Stimulated activated memory B cell treated with anti-CD40 and anti-IgM and Interleukin-4, amounts not matched to agents 10 μg/mL and 1 μg/mL and 100 μg/mL, for 72 hours (primary cell): ENCODE measurements at regions not wholly inside any gene's neighbourhood (a gene's known extent, or its start where the extent isn't known, plus 50 kb on each side); places are given as distances from the start of the nearest gene placed in this dataset.
A peak's percentile ranks its signal among the peaks of the same experiment; 100 is the strongest.

Source experiments
- ATAC-seq: fragments of 150-1000 bp; cut with Tn5 transposase; 2 replicates; pipeline ENCODE4 v1.10.0; 2021
- H3K27ac Mint-ChIP-seq: one replicate; pipeline ENCODE4 v1.8.0; 2022; ENCODE audit warnings: mild to moderate bottlenecking, mixed read lengths
- H3K27me3 Mint-ChIP-seq: one replicate; pipeline ENCODE4 v1.8.0; 2022; ENCODE audit warnings: mixed read lengths
- H3K36me3 Mint-ChIP-seq: one replicate; pipeline ENCODE4 v1.8.0; 2022; ENCODE audit warnings: mixed read lengths
- H3K4me1 Mint-ChIP-seq: one replicate; pipeline ENCODE4 v1.8.0; 2022; ENCODE audit warnings: mixed read lengths
- H3K4me3 Mint-ChIP-seq: one replicate; pipeline ENCODE4 v1.8.0; 2022; ENCODE audit warnings: mild to moderate bottlenecking, moderate library complexity, mixed read lengths
- H3K9me3 Mint-ChIP-seq: one replicate; pipeline ENCODE4 v1.8.0; 2022; ENCODE audit warnings: mixed read lengths

DNA sequence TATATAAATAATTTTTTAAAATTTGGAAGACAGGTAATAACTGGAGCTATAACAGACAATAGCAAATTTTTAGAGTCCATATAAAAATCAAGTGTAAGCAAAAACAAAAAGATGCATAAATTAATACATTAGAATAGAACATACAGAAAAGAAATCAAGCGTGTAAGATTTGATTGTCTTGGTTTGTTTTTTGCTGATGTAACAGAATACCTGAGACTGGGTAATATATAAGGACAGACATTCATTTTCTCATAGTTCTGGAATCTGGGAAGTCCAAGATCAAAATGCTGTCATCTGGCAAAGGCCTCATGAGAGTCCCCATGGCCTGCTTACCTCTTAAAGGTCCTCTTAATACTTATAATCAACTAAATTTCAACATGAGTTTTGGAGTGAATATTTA, 1010.1 kb downstream of the CDH18 start:
- peaks cover under 1% of the 10 kb centered on the region for H3K9me3 Mint-ChIP-seq
- ATAC-seq, result no peak
- no peaks in the 10 kb centered on the region for H3K4me1 Mint-ChIP-seq
- no peak overlapping the region for H3K4me3 Mint-ChIP-seq
- no peaks in the 10 kb centered on the region for H3K36me3 Mint-ChIP-seq
- H3K27ac Mint-ChIP-seq, result no peak overlapping the region
- H3K27me3 Mint-ChIP-seq, result no peaks in the 10 kb centered on the region

- H3K27ac Mint-ChIP-seq, result no peak overlapping the region
- no peaks in the 10 kb centered on the region for H3K36me3 Mint-ChIP-seq
- H3K4me3 Mint-ChIP-seq, result no peak overlapping the region
- no peaks in the 10 kb centered on the region for H3K27me3 Mint-ChIP-seq
- no peaks in the 10 kb centered on the region for H3K4me1 Mint-ChIP-seq
- no peak for ATAC-seq
- H3K9me3 Mint-ChIP-seq, result peaks cover 3% of the 10 kb centered on the region
Measured at GRCh38 chr5:18984559-18985080, 1003.4 kb downstream of the CDH18 start.

GRCh38 chr5:18985171-18985758, 1002.7 kb downstream of the CDH18 start:
- H3K4me3 Mint-ChIP-seq, result no peak overlapping the region
- no peaks in the 10 kb centered on the region for H3K27me3 Mint-ChIP-seq
- no peaks in the 10 kb centered on the region for H3K36me3 Mint-ChIP-seq
- no peaks in the 10 kb centered on the region for H3K4me1 Mint-ChIP-seq
- peaks cover 3% of the 10 kb centered on the region for H3K9me3 Mint-ChIP-seq
- no peak for ATAC-seq
- H3K27ac Mint-ChIP-seq, result no peak overlapping the region

GRCh38 chr5:18987101-18987500, 1000.9 kb downstream of the CDH18 start:
- Mint-ChIP-seq H3K9me3 (peaks cover 3% of the 10 kb centered on the region), H3K27me3 (no peaks in the 10 kb centered on the region), H3K36me3 (no peaks in the 10 kb centered on the region), H3K27ac (no peak overlapping the region), H3K4me3 (no peak overlapping the region), H3K4me1 (no peaks in the 10 kb centered on the region)
- no peak for ATAC-seq

GRCh38 chr5:18990852-18991251, 997.1 kb downstream of the CDH18 start:
- H3K9me3 Mint-ChIP-seq, result no peaks in the 10 kb centered on the region
- no peaks in the 10 kb centered on the region for H3K27me3 Mint-ChIP-seq
- H3K36me3 Mint-ChIP-seq, result no peaks in the 10 kb centered on the region
- ATAC-seq, result no peak
- H3K4me3 Mint-ChIP-seq, result no peak overlapping the region
- no peaks in the 10 kb centered on the region for H3K4me1 Mint-ChIP-seq
- H3K27ac Mint-ChIP-seq, result no peak overlapping the region

DNA sequence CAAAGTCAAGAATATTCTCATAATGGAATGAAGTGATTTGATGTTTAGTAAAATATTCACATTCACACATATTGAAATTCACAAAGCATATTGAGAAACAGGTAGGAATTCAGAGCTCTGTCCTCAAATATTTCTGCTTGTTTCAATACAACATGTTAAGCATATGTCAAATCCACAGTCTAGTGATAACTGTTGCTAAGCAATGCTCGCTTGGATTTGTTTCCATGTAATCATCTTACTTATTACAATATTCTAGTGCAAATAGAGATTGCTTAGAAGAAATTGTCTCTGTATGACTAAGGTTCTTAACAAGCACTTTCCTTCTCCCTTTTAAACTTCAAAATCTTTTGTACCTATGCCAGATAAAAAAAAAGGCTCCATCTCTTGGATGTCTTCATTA, 995.7 kb downstream of the CDH18 start:
- ATAC-seq, result no peak
- Mint-ChIP-seq H3K27ac (no peak overlapping the region), H3K4me1 (no peaks in the 10 kb centered on the region), H3K36me3 (no peaks in the 10 kb centered on the region), H3K9me3 (no peaks in the 10 kb centered on the region), H3K4me3 (no peak overlapping the region), H3K27me3 (no peaks in the 10 kb centered on the region)

- Mint-ChIP-seq H3K36me3 (no peaks in the 10 kb centered on the region), H3K9me3 (peaks cover 3% of the 10 kb centered on the region)
Measured at GRCh38 chr5:18999478-18999877, 988.5 kb downstream of the CDH18 start.

GRCh38 chr5:19001054-19001453, 986.9 kb downstream of the CDH18 start:
- Mint-ChIP-seq H3K4me1 (no peaks in the 10 kb centered on the region), H3K27me3 (no peaks in the 10 kb centered on the region), H3K36me3 (no peaks in the 10 kb centered on the region), H3K27ac (no peak overlapping the region), H3K4me3 (no peak overlapping the region), H3K9me3 (peaks cover 3% of the 10 kb centered on the region)
- no peak for ATAC-seq

More at GRCh38 chr5:18999478-18999877, 988.5 kb downstream of the CDH18 start:
- no peaks in the 10 kb centered on the region for H3K27me3 Mint-ChIP-seq
- no peak for ATAC-seq
- no peak overlapping the region for H3K27ac Mint-ChIP-seq
- H3K4me1 Mint-ChIP-seq, result no peaks in the 10 kb centered on the region
- H3K4me3 Mint-ChIP-seq, result no peak overlapping the region

- Mint-ChIP-seq H3K27me3 (no peaks in the 10 kb centered on the region), H3K27ac (no peak overlapping the region), H3K4me1 (no peaks in the 10 kb centered on the region), H3K36me3 (no peaks in the 10 kb centered on the region), H3K9me3 (peaks cover 3% of the 10 kb centered on the region), H3K4me3 (no peak overlapping the region)
- no peak for ATAC-seq
Measured at GRCh38 chr5:19001539-19001938, 986.5 kb downstream of the CDH18 start.

GRCh38 chr5:19002111-19002510, 985.9 kb downstream of the CDH18 start:
- H3K9me3 Mint-ChIP-seq, result peaks cover 3% of the 10 kb centered on the region
- no peaks in the 10 kb centered on the region for H3K36me3 Mint-ChIP-seq
- ATAC-seq, result no peak
- H3K4me1 Mint-ChIP-seq, result no peaks in the 10 kb centered on the region
- no peak overlapping the region for H3K27ac Mint-ChIP-seq
- no peak overlapping the region for H3K4me3 Mint-ChIP-seq
- no peaks in the 10 kb centered on the region for H3K27me3 Mint-ChIP-seq

DNA sequence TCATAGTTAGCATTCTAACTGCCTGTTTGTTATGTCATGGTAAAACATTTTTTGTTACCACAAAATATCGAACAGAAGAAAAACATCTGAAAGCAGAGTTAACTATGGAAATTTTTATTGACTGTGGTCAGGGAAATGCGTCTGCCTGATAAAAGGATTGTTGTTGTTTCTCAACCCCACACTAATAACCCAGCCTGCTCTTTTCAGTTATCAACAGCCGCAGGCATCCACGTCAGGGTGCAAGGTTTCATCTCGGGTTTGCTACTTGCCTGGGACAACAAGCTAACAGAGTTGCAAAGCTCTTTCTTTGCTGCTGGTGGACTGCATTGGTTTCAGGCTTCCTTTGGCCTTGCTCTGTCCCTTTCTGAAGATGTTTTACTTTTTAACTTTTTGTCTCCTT, 969.2 kb downstream of the CDH18 start:
- no peaks in the 10 kb centered on the region for H3K27me3 Mint-ChIP-seq
- no peaks in the 10 kb centered on the region for H3K36me3 Mint-ChIP-seq
- H3K4me3 Mint-ChIP-seq, result no peak overlapping the region
- peaks cover 3% of the 10 kb centered on the region for H3K9me3 Mint-ChIP-seq
- no peaks in the 10 kb centered on the region for H3K4me1 Mint-ChIP-seq
- no peak for ATAC-seq
- H3K27ac Mint-ChIP-seq, result no peak overlapping the region

DNA sequence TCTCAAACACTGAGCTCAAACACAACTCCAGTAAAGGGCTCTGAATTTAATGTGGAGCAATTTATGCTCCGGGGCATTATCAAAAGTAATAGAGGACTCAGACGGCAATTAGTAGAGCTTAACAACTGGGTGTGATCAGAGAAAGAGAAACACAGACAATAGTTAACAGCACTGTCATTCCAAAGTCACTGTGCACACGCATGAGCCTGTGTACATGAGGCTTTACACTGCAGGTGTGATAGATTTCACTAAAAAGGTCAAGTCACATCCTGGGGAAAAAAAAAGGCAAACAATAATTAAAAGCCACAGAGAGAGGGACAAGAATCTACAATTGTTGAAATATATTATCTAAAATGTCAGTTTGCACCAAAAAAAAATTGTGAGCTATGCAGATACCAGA, 956.5 kb downstream of the CDH18 start:
- H3K36me3 Mint-ChIP-seq, result no peaks in the 10 kb centered on the region
- no peaks in the 10 kb centered on the region for H3K27me3 Mint-ChIP-seq
- H3K4me3 Mint-ChIP-seq, result no peak overlapping the region
- H3K9me3 Mint-ChIP-seq, result no peaks in the 10 kb centered on the region
- no peak overlapping the region for H3K27ac Mint-ChIP-seq
- no peak for ATAC-seq
- H3K4me1 Mint-ChIP-seq, result no peaks in the 10 kb centered on the region

GRCh38 chr5:19035816-19036215, 952.2 kb downstream of the CDH18 start:
- no peaks in the 10 kb centered on the region for H3K4me1 Mint-ChIP-seq
- ATAC-seq, result no peak
- H3K36me3 Mint-ChIP-seq, result no peaks in the 10 kb centered on the region
- no peak overlapping the region for H3K4me3 Mint-ChIP-seq
- H3K27me3 Mint-ChIP-seq, result no peaks in the 10 kb centered on the region
- H3K27ac Mint-ChIP-seq, result no peak overlapping the region
- H3K9me3 Mint-ChIP-seq, result no peaks in the 10 kb centered on the region

DNA sequence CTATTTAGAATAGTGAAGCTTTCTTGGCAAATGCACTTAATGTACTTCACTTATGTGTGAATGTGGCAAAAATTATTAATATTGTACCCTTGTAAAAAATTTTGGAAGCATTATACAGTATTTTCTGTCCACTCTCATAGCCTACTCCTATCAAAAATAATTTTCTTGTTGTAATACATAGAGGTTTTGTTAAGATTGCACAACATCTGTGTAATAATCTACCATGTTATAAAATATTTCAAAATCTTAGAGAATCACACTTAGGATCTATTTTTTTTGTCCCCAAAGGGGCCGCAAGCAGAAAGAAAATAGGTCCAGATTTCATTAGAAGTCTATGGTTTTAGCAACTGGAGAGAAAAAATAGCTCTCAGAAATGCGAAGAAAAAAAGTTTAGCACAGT, 945.9 kb downstream of the CDH18 start:
- Mint-ChIP-seq H3K4me3 (no peak overlapping the region), H3K27ac (no peak overlapping the region), H3K36me3 (no peaks in the 10 kb centered on the region), H3K9me3 (no peaks in the 10 kb centered on the region), H3K27me3 (no peaks in the 10 kb centered on the region), H3K4me1 (no peaks in the 10 kb centered on the region)
- no peak for ATAC-seq

GRCh38 chr5:19044311-19044710, 943.7 kb downstream of the CDH18 start:
- H3K4me3 Mint-ChIP-seq, result no peak overlapping the region
- H3K9me3 Mint-ChIP-seq, result no peaks in the 10 kb centered on the region
- no peak overlapping the region for H3K27ac Mint-ChIP-seq
- H3K36me3 Mint-ChIP-seq, result no peaks in the 10 kb centered on the region
- no peaks in the 10 kb centered on the region for H3K4me1 Mint-ChIP-seq
- ATAC-seq, result no peak
- no peaks in the 10 kb centered on the region for H3K27me3 Mint-ChIP-seq

- Mint-ChIP-seq H3K27me3 (no peaks in the 10 kb centered on the region), H3K4me3 (no peak overlapping the region), H3K27ac (no peak overlapping the region), H3K36me3 (no peaks in the 10 kb centered on the region), H3K9me3 (no peaks in the 10 kb centered on the region), H3K4me1 (no peaks in the 10 kb centered on the region)
- ATAC-seq, result peak; percentile 36
Measured at GRCh38 chr5:19044931-19045695, 942.9 kb downstream of the CDH18 start.
